ENCODE measurements at regions not wholly inside any gene's neighbourhood (a gene's known extent, or its start where the extent isn't known, plus 50 kb on each side); places are given as distances from the start of the nearest gene placed in this dataset.

DNA sequence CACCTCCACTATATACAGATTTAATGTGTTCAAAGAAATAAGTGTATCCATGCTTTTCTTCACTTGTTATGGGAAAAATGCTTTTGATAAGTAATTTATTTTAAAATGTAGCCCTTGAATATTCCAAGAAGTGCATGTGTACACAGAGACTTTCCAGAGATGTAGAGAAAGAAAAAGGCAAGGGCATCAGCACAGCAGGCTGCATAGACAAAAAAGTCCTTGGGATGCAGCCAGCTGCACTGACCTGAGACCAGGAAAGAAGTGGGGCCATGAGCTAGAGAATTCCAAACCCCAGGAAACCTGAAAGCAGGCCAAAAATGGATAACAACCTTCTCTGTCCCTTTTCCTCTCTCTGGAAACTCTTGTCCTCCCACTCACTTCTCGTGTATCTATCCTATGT, 51.6 kb upstream of the PRDM8 start:
- in situ Hi-C loops (cut with HindIII; ENCODE audit: low pct_unique_long_range_greater_than_20kb, low sequenced_read_pairs) = no loop called here
- no peak for DNase-seq (ENCODE audit: low read depth)

DNA sequence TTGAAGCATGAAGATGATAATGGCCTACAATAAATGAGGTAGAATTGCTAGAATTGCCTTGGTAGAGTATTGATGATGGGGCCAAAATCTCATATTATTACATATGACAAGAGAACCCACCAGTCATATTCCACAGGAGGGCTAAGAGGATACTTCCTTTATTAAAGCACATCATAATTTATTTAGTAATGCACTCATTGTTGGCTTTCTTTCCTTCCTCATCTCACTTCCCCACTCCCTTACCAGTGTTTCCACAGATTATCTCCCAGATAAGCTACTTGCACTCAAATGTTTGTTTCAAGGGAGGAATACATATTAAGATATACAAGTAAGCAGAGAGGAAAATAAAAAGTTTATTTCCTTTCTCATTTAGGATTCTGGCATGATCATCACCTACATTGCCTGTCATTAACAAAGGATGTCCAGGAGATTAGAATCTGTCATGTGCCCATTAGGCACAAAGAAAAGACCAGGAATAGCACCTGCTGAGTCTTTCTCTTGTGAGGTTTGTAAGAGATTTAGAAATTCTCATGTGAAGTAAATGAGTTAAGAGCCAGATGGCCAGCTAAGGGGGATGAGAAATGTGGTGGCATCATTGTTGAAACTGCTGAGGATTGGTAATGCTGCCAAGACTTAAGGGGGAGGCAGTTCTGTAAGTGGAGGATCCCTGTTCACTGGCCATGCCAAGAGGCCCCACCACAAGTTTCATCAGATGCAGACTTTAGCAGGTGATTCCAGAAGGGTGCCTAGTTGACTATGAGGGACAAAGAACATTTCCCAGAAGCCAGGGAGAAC, 52.4 kb upstream of the PRDM8 start:
- DNase-seq (ENCODE audit: low read depth) = no peak
- in situ Hi-C loops (cut with HindIII; ENCODE audit: low pct_unique_long_range_greater_than_20kb, low sequenced_read_pairs) = no loop called here

DNA sequence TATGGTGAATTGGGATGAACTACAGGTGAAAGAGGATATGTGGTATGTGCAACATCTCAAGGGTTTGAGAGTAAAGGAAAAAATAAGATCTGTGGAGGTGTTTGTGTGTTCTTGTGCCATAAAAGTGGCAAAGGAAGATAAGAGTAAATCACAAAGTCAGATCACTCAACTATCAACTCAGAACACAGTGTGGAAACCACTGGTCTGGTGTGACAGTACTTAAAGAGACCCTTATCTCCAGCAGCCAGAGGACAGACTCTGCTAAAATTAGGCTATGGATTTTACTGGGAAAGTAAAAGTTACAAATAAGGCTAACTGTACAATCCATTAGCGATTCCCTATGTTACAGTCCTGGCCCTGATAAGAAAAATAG, 54.0 kb upstream of the PRDM8 start:
- no peak for DNase-seq (ENCODE audit: low read depth)
- in situ Hi-C loops (cut with HindIII; ENCODE audit: low pct_unique_long_range_greater_than_20kb, low sequenced_read_pairs) = no loop called here

DNA sequence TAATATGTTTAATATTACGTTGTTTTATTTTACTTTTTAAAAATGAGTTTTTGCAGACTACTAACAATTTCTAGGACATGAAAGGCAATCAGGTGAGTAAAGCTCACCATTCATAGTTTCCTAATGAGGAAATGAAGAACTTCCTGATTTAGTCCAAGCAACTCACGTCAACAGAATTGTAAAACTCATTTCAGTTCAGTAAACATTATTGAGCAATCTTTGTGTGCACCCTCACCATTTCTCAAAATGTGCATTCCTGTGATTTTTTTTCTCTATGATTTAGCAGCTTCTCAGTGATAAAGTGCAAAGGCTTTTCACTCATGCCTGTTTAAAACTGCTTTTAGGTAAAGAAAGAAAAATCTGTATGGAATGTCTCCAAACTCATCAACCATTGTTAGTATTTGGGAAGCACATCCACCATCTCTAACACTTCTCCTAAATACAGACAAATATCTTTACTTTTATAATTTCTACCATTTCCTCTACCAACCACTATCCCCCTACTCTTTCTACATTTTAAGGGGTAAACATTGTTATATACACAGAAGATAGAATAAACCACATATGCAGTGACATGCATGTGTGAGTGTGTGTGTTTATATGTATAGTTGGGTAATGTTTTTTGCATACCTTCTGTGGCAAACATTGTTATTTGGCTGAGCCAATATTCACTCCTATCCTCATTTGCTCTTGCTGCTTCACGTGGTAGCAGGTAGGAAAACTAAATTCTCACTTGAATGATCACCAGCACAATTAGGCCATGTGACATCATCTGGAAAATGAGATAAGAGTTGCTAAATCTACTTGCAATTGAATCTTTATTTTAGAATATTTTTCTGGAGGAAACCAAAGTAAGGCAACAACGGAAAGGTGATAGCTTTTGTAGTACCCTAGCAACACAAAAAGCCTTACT, 54.7 kb upstream of the PRDM8 start:
- in situ Hi-C loops (cut with HindIII; ENCODE audit: low pct_unique_long_range_greater_than_20kb, low sequenced_read_pairs) = no loop called here
- no peak for DNase-seq (ENCODE audit: low read depth)

DNA sequence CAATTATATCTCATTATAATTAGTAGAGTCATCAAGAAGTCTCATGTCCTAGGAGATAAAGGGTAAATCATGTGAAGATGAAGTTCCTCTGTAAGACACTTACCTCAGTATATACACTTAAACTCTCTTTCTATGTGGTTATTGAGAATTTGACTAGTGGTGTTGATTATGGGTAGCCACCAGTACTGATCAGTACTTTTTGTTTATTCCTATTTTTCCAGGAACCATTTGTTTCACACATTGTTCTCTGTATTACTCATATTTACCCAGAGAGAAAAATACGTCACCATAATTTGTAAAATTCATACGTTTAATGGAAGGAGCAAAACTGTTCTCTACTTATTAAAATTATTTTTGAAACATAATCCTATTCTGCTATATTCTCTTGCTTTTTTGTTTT, 55.8 kb upstream of the PRDM8 start:
- no peak for DNase-seq (ENCODE audit: low read depth)
- in situ Hi-C loops (cut with HindIII; ENCODE audit: low pct_unique_long_range_greater_than_20kb, low sequenced_read_pairs) = no loop called here

DNA sequence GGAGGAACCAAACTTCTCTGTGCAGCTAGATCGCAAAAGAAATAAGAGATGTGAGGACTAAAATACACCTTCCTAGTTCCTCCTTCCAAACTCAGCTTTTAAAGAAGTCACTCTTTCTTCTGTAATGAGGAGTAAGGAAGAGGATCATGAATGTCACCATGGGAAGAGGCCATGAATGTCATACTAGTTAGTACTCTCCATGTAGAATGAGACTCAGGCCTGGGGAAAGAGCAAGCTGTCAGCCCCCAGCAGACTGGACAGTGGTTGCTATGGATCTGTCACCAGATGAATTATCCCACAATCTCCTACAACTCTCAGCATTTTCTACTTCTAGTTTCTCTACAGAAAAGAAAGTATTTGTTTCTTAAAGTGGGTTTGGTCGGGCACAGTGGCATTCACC, 57.1 kb upstream of the PRDM8 start:
- DNase-seq (ENCODE audit: low read depth) = no peak
- in situ Hi-C loops (cut with HindIII; ENCODE audit: low pct_unique_long_range_greater_than_20kb, low sequenced_read_pairs) = no loop called here

DNA sequence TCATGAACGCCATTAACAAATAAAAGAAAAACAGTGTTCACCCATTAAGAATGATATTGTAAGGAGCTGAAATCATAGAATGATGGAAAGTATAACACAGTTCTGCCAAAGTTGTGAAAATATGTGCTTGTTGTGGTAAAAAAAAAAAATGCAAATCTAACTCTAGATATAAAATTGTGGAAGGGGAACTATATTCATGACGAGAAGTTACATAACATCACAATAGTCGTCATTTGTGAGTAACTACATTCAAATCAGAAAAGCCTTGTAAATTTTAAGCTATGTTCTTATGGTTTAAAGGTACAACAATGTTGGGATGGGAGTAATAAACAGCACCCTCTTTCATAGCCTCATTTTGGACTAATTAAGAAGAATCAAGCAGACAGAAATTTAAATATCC, 57.6 kb upstream of the PRDM8 start:
- no peak for DNase-seq (ENCODE audit: low read depth)
- in situ Hi-C loops (cut with HindIII; ENCODE audit: low pct_unique_long_range_greater_than_20kb, low sequenced_read_pairs) = no loop called here

DNA sequence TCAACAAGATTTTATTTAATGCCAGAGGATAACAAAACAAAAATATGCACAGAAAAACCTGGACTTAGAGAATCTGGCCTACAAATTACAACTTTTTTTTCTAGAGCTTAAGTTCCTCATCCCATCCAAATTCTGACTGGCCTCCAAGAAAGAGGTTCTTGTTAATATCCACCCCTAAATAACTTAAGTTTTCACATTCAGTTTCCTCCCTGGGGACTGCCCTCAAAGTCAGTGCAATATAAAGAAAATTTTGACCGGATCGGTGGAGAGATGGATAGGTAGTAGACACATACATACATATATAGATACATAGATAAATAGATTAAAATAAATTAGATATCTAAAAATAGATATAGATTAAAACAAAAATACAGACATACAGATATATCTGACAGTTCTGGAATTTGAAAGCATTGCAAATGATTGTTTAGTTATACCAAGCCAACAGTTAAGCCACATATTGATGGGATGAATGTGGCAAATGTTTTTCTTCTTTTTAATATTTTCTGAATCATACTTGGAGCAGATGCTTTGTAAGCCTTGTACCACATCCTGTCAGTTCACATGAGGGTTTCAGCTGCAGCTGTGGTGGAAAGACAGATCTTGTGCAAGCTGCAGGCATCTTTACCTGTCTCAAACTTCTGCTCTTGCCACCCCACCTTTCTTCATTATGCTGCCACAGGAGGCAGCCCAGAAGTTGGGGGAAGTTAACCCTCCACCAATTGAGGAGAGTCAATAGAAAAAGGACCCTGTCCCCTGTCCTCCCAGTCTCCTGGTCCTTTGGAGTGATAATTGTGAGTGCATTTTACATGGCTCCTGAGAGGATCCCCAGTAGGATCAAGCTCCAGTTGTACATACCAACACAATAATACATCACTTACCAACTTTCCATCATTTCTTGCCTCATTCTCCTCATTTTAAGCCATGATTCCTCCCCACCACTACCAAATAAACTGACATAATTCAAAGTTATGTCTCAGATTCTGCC, 58.5 kb upstream of the PRDM8 start:
- in situ Hi-C loops (cut with HindIII; ENCODE audit: low pct_unique_long_range_greater_than_20kb, low sequenced_read_pairs) = no loop called here
- DNase-seq (ENCODE audit: low read depth) = no peak

DNA sequence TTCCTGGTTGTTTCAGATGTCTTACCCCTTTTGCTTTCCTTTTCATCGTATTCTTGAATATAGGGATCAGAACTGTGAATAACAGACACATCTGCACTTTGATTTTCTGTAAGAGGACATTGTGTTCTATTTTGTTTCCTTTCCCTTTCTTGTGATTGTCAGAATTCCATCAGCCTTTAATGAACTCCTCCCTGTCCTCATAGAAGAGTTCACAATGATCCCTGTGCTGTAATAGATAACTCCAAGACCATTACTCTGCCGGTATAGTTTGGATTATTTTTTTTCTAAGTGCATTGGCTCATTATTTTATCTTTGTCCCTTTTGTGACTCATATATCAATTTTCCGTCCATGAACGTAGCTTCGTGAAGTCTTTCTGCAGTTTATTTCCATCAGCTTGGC, 59.7 kb upstream of the PRDM8 start:
- no peak for DNase-seq (ENCODE audit: low read depth)
- in situ Hi-C loops (cut with HindIII; ENCODE audit: low pct_unique_long_range_greater_than_20kb, low sequenced_read_pairs) = no loop called here

DNA sequence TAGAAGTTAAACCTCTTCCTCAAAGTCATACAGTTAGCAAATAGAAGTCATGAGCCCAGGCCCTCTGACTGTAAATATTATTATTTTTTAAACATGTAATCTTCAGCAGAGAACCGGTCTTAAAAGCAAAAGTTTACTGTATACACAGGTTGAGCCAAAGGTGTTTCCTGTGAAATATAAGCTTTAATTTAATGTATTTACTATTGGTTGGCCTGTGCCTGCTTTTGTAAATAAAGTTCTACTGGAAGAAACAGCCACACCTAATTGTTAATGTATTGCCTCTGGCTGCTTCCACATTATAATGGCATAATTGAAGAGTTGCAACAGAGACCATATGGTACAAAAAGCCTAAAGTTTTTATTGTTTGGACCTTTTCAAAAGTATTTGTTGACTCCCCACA, 61.0 kb upstream of the PRDM8 start:
- in situ Hi-C loops (cut with HindIII; ENCODE audit: low pct_unique_long_range_greater_than_20kb, low sequenced_read_pairs) = no loop called here

DNA sequence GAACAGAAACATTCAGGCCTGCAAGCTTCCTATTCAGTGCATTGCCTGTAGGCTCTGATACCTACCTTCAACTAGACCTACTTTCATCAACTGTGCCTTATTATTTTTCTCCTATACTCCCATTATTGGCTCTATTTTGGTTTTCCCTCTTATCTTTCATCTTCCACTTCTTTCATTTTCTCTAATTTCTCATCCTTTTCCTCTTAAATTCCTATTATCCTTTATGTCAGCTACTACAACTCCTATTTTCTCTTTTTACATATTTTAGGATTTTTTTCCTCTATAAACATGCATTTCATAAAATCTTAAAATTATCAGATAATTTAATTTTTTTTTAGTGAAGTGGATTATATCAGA, 61.6 kb upstream of the PRDM8 start:
- no peak for DNase-seq (ENCODE audit: low read depth)
- in situ Hi-C loops (cut with HindIII; ENCODE audit: low pct_unique_long_range_greater_than_20kb, low sequenced_read_pairs) = no loop called here

More for the DNA sequence above, 61.0 kb upstream of the PRDM8 start:
- no peak for DNase-seq (ENCODE audit: low read depth)

DNA sequence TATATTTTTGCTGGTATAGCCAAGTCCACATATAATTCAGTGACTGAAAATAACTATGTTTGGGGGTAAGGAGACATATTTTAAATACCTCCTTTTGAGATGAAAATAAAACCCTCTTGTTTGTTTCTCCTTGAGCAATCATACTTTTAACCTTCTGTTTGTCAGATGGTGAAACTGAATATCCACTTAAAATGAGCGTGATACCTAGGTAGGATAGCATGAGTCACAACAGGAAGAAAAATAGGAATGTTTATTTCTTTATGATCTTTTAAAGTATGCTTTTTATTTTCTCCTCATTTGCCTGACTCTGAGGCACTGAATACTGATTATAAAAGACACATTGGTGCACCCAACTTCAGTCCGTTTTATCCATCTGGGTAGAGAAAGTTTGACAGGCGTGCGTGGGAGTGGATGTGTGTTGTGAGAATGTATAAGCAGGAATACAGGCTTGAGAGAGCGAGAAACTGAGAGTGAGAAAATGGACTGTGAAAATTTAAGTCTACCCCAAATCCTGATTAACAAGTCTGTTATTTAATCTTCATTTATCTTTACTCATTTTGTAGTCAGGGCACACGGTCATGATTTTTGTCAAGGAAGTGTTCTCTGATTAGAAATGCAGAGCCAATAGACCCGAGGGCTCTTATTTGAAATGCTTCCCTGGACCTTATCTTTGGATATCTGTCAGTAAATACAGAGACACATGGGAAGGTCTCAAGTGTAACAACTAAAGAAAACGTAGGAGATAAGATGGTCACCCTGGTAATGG, 62.1 kb upstream of the ANTXR2 start:
- in situ Hi-C loops (cut with HindIII; ENCODE audit: low pct_unique_long_range_greater_than_20kb, low sequenced_read_pairs) = no loop called here
- no peak for DNase-seq (ENCODE audit: low read depth)

DNA sequence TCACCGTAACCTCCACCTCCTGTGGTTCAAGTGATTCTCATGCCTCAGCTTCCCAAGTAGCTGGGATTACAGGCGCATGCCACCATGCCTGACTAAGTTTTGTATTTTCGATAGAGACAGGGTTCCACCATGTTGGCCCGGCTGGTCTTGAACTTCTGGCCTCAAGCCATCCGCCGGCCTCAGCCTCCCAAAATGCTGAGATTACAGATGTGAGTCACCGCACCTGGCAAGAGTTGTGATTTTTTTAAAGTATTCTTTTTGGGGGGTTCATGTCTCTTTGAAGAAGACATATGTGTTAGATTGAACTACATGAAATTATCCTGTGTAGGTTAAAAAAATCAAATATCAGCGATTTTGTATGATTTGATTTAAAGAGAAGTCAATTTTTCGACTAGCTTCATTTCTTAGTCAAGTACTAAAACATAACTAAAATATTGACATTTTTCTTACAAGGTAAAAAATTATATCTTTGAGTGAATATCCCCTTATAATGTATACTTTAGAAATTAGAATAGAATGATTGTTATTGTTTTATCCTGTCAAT, 60.3 kb upstream of the ANTXR2 start:
- no peak for DNase-seq (ENCODE audit: low read depth)
- in situ Hi-C loops (cut with HindIII; ENCODE audit: low pct_unique_long_range_greater_than_20kb, low sequenced_read_pairs) = no loop called here

DNA sequence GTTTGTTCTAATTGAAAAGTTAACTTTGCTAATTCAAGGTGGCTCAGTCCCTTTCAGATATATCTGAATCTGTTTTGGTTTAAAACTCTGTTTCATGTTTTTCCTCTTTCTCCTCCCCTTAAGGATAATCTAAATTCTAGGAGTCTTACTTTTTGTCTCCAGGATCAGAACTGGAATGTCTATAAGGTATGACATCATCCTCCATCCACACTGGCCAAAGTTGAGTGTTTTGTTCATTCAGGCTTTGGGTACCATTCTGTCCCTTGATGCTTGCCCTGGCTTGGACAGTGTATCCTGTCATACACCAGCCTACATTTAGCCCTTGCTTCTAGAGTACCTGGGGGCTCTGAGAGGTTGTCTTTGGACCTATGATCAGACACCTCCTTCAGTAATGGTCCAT, 56.8 kb upstream of the ANTXR2 start:
- in situ Hi-C loops (cut with HindIII; ENCODE audit: low pct_unique_long_range_greater_than_20kb, low sequenced_read_pairs) = no loop called here
- DNase-seq (ENCODE audit: low read depth) = no peak

DNA sequence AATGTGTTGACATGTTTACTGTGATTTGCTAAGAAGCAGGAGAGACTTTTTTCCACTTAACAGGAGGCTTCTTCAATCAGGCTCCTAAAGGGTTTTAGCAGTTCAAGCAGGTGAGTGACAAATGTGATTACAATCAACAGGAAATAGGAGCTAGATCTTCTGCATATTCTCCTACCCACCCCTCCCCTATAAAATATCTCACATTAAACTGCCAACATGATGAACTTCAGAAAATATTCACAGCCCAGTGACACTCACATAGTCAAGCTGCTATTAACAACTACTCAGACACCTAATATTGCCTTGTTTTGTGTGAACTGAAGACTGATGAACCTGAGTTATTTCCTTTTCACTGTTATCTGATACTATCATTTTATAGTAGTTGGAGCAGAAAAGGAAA, 55.9 kb upstream of the ANTXR2 start:
- in situ Hi-C loops (cut with HindIII; ENCODE audit: low pct_unique_long_range_greater_than_20kb, low sequenced_read_pairs) = no loop called here
- DNase-seq (ENCODE audit: low read depth) = no peak

DNA sequence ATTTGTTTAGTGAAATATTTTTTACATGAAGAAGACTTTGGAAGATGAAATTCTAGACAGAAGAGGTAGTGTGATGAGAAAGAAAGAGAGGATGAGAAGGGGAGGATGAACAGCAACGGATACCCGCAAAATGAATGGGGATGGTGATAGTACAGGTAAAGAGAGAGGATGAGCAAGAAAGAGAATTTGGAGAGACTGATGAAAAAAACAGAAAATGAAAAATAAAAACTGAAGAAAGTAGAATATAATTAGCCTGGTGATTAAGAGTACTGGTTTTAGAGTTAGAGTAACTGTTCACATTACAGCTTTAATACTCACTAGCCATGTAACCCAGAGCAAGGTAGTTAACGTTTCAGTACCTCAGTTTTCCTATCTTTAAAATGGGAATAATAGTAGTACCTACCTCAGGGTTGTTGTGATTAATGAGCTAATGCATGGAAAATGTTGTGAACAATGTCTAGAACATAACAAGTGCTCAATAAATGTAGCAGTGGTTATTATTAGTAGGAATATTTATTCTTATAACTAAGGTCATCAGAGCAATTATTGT, 54.9 kb upstream of the ANTXR2 start:
- in situ Hi-C loops (cut with HindIII; ENCODE audit: low pct_unique_long_range_greater_than_20kb, low sequenced_read_pairs) = no loop called here
- DNase-seq (ENCODE audit: low read depth) = no peak

DNA sequence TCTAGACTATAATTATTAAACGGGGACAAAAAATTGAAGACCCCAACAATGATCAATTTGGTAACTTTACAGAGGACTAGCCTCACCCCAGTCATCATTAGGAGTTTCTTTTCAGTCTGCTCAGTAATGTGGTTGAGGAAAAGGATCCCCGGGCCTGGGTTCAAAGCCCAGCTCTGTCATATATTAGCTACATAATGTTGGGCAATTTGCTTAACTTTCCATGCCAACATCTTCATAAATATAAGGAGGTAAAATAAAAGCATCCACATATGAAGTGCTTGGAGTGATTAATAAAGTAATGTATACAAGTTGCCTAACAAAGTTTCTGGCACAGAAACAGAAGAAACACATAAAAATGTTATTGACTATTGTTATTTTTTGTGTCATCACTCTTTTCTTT, 53.4 kb upstream of the ANTXR2 start:
- in situ Hi-C loops (cut with HindIII; ENCODE audit: low pct_unique_long_range_greater_than_20kb, low sequenced_read_pairs) = no loop called here
- no peak for DNase-seq (ENCODE audit: low read depth)

Measured in Caki2 (cell line).